PC-9 (cell line): ENCODE measurements at regions not wholly inside any gene's neighbourhood (a gene's known extent, or its start where the extent isn't known, plus 50 kb on each side); places are given as distances from the start of the nearest gene placed in this dataset.

Source experiments
- CTCF ChIP-seq: fragments of 200-600 bp; sonication (generic); conservative IDR thresholded peaks from 2 replicates; pipeline ENCODE4 v1.6.1; 2017; ENCODE audit warnings: mixed run types, antibody characterized with exemption, mild to moderate bottlenecking, moderate library complexity
- EZH2 ChIP-seq: fragments of 200-600 bp; sonication (generic); IDR thresholded peaks from 2 replicates; pipeline ENCODE4 v1.8.0; 2017; ENCODE audit warnings: antibody characterized with exemption, low read depth

GRCh38 chr5:126027149-126027548 lies 396.1 kb upstream of the GRAMD2B start:
- TF ChIP-seq CTCF (no peak), EZH2 (no peak)
